Calu3 (cell line): ENCODE measurements at regions not wholly inside any gene's neighbourhood (a gene's known extent, or its start where the extent isn't known, plus 50 kb on each side); places are given as distances from the start of the nearest gene placed in this dataset.

ENCODE experiments used
- BruUV-seq: library from RNA; stranded (reverse); fragments of 400-500 nt; replicated peaks from 2 replicates; lab custom pipeline; 2021; lab: Mats Ljungman, UMichigan
- CTCF ChIA-PET: fragments of 300-600 bp; sonication (Branson Sonifier 250); formaldehyde crosslinking; loops from one replicate; lab custom pipeline; 2022; ENCODE audit warnings: antibody characterized with exemption; lab: Charles Lee
- DNase-seq: peaks from one replicate; pipeline ENCODE4 v3.0.0; 2022
- H3K27ac Mint-ChIP-seq: one replicate; pipeline ENCODE4 v1.8.0; 2022; ENCODE audit warnings: mixed read lengths; ENCODE audit not compliant: unreplicated experiment
- H3K27me3 Mint-ChIP-seq: one replicate; pipeline ENCODE4 v1.8.0; 2022; ENCODE audit warnings: mixed read lengths; ENCODE audit not compliant: unreplicated experiment
- H3K36me3 Mint-ChIP-seq: one replicate; pipeline ENCODE4 v1.8.0; 2022; ENCODE audit warnings: mild to moderate bottlenecking, moderate library complexity, mixed read lengths; ENCODE audit not compliant: insufficient read depth, unreplicated experiment
- H3K4me1 Mint-ChIP-seq: one replicate; pipeline ENCODE4 v1.8.0; 2022; ENCODE audit warnings: mild to moderate bottlenecking, low read depth, mixed read lengths; ENCODE audit not compliant: unreplicated experiment
- H3K4me3 Mint-ChIP-seq: one replicate; pipeline ENCODE4 v1.8.0; 2022; ENCODE audit warnings: mild to moderate bottlenecking, low read depth, moderate library complexity, mixed read lengths; ENCODE audit not compliant: unreplicated experiment
- H3K9me3 Mint-ChIP-seq: one replicate; pipeline ENCODE4 v1.8.0; 2022; ENCODE audit warnings: low read depth, mixed read lengths; ENCODE audit not compliant: unreplicated experiment
- CTCF ChIP-seq: fragments of 200-600 bp; IDR thresholded peaks from one replicate; pipeline ENCODE4 v1.8.0; 2022; ENCODE audit warnings: antibody characterized with exemption; ENCODE audit not compliant: unreplicated experiment
- intact Hi-C: fragments of 100-400 bp; cut with micrococcal nuclease; formaldehyde crosslinking; loops from one replicate; pipeline ENCODE4 v1.10.0; 2022; ENCODE audit not compliant: unreplicated experiment

- DNase-seq = no peak
- CTCF ChIA-PET = no interaction called here
Measured at GRCh38 chr9:25935188-25935587, 256.9 kb upstream of the TUSC1 start.

GRCh38 chr9:25918761-25919160 lies 240.5 kb upstream of the TUSC1 start:
- Mint-ChIP-seq H3K4me3 (no peak overlapping the region), H3K27me3 (no peaks in the 10 kb centered on the region), H3K36me3 (no peaks in the 10 kb centered on the region), H3K4me1 (no peaks in the 10 kb centered on the region), H3K9me3 (peaks cover 7% of the 10 kb centered on the region), H3K27ac (no peak overlapping the region)
- no TSS peak for BruUV-seq
- CTCF ChIA-PET = no interaction called here
- intact Hi-C loops = no loop called here
- no peak for TF ChIP-seq CTCF
- no peak for DNase-seq

More at GRCh38 chr9:25935188-25935587, 256.9 kb upstream of the TUSC1 start:
- Mint-ChIP-seq H3K4me1 (no peaks in the 10 kb centered on the region), H3K9me3 (peaks cover 16% of the 10 kb centered on the region), H3K36me3 (no peaks in the 10 kb centered on the region), H3K4me3 (no peak overlapping the region), H3K27ac (no peak overlapping the region), H3K27me3 (no peaks in the 10 kb centered on the region)
- BruUV-seq = no TSS peak
- no peak for TF ChIP-seq CTCF
- intact Hi-C loops = no loop called here

- no peak for DNase-seq
Measured at GRCh38 chr9:25917731-25918362, 239.6 kb upstream of the TUSC1 start.

GRCh38 chr9:25913806-25914205 lies 235.6 kb upstream of the TUSC1 start:
- no peak for DNase-seq
- BruUV-seq = no TSS peak
- CTCF ChIA-PET = no interaction called here

More at GRCh38 chr9:25917731-25918362, 239.6 kb upstream of the TUSC1 start:
- Mint-ChIP-seq H3K4me1 (no peaks in the 10 kb centered on the region), H3K36me3 (no peaks in the 10 kb centered on the region), H3K9me3 (peaks cover 7% of the 10 kb centered on the region), H3K27me3 (no peaks in the 10 kb centered on the region), H3K27ac (no peak overlapping the region), H3K4me3 (no peak overlapping the region)
- intact Hi-C loops = no loop called here
- CTCF ChIA-PET = no interaction called here
- no TSS peak for BruUV-seq
- no peak for TF ChIP-seq CTCF

More at GRCh38 chr9:25913806-25914205, 235.6 kb upstream of the TUSC1 start:
- Mint-ChIP-seq H3K4me1 (no peaks in the 10 kb centered on the region), H3K36me3 (no peaks in the 10 kb centered on the region), H3K27me3 (no peaks in the 10 kb centered on the region), H3K4me3 (no peak overlapping the region), H3K27ac (no peak overlapping the region), H3K9me3 (peaks cover 8% of the 10 kb centered on the region)
- TF ChIP-seq CTCF = no peak
- intact Hi-C loops = no loop called here
